IMR-90 (cell line): ENCODE measurements at regions not wholly inside any gene's neighbourhood (a gene's known extent, or its start where the extent isn't known, plus 50 kb on each side); places are given as distances from the start of the nearest gene placed in this dataset.

Source experiments
- ATAC-seq: fragments of 200-7000 bp; cut with Tn5 transposase; 2 replicates; pipeline ENCODE4 v1.9.1; 2020; ENCODE audit warnings: low read depth, mild to moderate bottlenecking, moderate library complexity
- BruUV-seq: library from RNA; stranded (reverse); fragments of 400-500 nt; replicated peaks from 2 replicates; lab custom pipeline; 2021; lab: Mats Ljungman, UMichigan
- CTCF ChIA-PET: fragments of 300-600 bp; formaldehyde crosslinking; extraction: SDS; loops from one replicate; lab custom pipeline; 2021; ENCODE audit warnings: antibody characterized with exemption; lab: Yijun Ruan, JAX
- POLR2A ChIA-PET: fragments of 300-600 bp; sonication (Branson Sonifier 250); formaldehyde crosslinking; loops from one replicate; lab custom pipeline; 2022; ENCODE audit warnings: antibody characterized with exemption; ENCODE audit not compliant: unreplicated experiment; lab: Charles Lee
- DNase-seq: peaks from one replicate; pipeline ENCODE4 v3.0.0; 2013
- H2AFZ ChIP-seq: replicated peaks from 2 replicates; pipeline ENCODE3; 2013; ENCODE audit warnings: low read length, mild to moderate bottlenecking; ENCODE audit not compliant: poor library complexity
- H2AK5ac ChIP-seq: 2 replicates; pipeline ENCODE4 v1.6.1; 2013; ENCODE audit warnings: low read depth, low read length, inconsistent platforms
- H2AK9ac ChIP-seq: replicated peaks from 2 replicates; pipeline ENCODE3; 2013; ENCODE audit warnings: mild to moderate bottlenecking, low read depth, low read length, moderate library complexity; ENCODE audit not compliant: poor library complexity
- H2BK120ac ChIP-seq: 2 replicates; pipeline ENCODE4 v1.6.1; 2013; ENCODE audit warnings: low read depth, low read length, inconsistent platforms
- H2BK15ac ChIP-seq: 3 replicates; pipeline ENCODE4 v1.6.1; 2013; ENCODE audit warnings: low read depth, low read length, inconsistent platforms
- H2BK20ac ChIP-seq: 2 replicates; pipeline ENCODE4 v1.6.1; 2013; ENCODE audit warnings: low read depth, mild to moderate bottlenecking, inconsistent platforms, low read length, moderate library complexity
- H2BK5ac ChIP-seq: 2 replicates; pipeline ENCODE4 v1.6.1; 2013; ENCODE audit warnings: mild to moderate bottlenecking, low read depth, low read length, inconsistent platforms; ENCODE audit not compliant: poor library complexity, severe bottlenecking
- H3K14ac ChIP-seq: replicated peaks from 2 replicates; pipeline ENCODE4 v1.6.1; 2013; ENCODE audit warnings: low read depth, low read length, inconsistent platforms
- H3K18ac ChIP-seq: 2 replicates; pipeline ENCODE4 v1.6.1; 2013; ENCODE audit warnings: low read depth, low read length, control low read depth
- H3K23ac ChIP-seq: 2 replicates; pipeline ENCODE4 v1.6.1; 2013; ENCODE audit warnings: low read depth, low read length, inconsistent platforms
- H3K27ac ChIP-seq: 2 replicates; pipeline ENCODE4 v1.5.1; 2013; ENCODE audit warnings: mild to moderate bottlenecking, control low read depth, low read length; ENCODE audit not compliant: insufficient read depth
- H3K27me3 ChIP-seq: 2 replicates; pipeline ENCODE4 v1.6.1; 2013; ENCODE audit warnings: low read length; ENCODE audit not compliant: control insufficient read depth, insufficient read depth
- H3K36me3 ChIP-seq: 2 replicates; pipeline ENCODE4 v1.6.1; 2013; ENCODE audit warnings: low read length, mixed read lengths; ENCODE audit not compliant: control insufficient read depth, insufficient read depth
- H3K4ac ChIP-seq: 2 replicates; pipeline ENCODE4 v1.6.1; 2013; ENCODE audit warnings: low read depth, low read length, inconsistent platforms
- H3K4me1 ChIP-seq: 2 replicates; pipeline ENCODE4 v1.6.1; 2013; ENCODE audit warnings: low read length, mixed read lengths; ENCODE audit not compliant: control insufficient read depth, insufficient read depth
- H3K4me2 ChIP-seq: 2 replicates; pipeline ENCODE4 v1.6.1; 2013; ENCODE audit warnings: low read depth, mild to moderate bottlenecking, control low read depth, low read length, moderate library complexity
- H3K4me3 ChIP-seq: 2 replicates; pipeline ENCODE4 v1.5.1; 2013; ENCODE audit warnings: low read depth, mild to moderate bottlenecking, control low read depth, low read length, moderate library complexity; ENCODE audit not compliant: insufficient read depth
- H3K56ac ChIP-seq: 2 replicates; pipeline ENCODE4 v1.6.1; 2013; ENCODE audit warnings: low read length, inconsistent platforms; ENCODE audit not compliant: insufficient read depth; ENCODE audit errors: extremely low read depth
- H3K79me1 ChIP-seq, 2 experiments: 2 replicates each; pipeline ENCODE4 v1.6.1; 2013; ENCODE audit warnings: low read length in 2 of 2, inconsistent platforms in 1 of 2, low read depth in 1 of 2
- H3K9ac ChIP-seq: 2 replicates; pipeline ENCODE4 v1.6.1; 2013; ENCODE audit warnings: low read depth, low read length, control low read depth
- H3K9me1 ChIP-seq: 2 replicates; pipeline ENCODE4 v1.6.1; 2013; ENCODE audit warnings: low read length, inconsistent platforms; ENCODE audit not compliant: insufficient read depth
- H3K9me3 ChIP-seq: 2 replicates; pipeline ENCODE4 v1.6.1; 2013; ENCODE audit warnings: low read length; ENCODE audit not compliant: control insufficient read depth, insufficient read depth
- H4K20me1 ChIP-seq: 2 replicates; pipeline ENCODE4 v1.6.1; 2013; ENCODE audit warnings: low read length, inconsistent platforms; ENCODE audit not compliant: insufficient read depth
- H4K5ac ChIP-seq: 2 replicates; pipeline ENCODE4 v1.6.1; 2013; ENCODE audit warnings: mild to moderate bottlenecking, low read depth, low read length, control low read depth
- H4K8ac ChIP-seq, 2 experiments: 2 replicates each; pipeline ENCODE4 v1.6.1; 2013; ENCODE audit warnings: low read depth in 2 of 2, low read length in 2 of 2, control low read depth in 1 of 2, inconsistent platforms in 1 of 2
- H4K91ac ChIP-seq: 2 replicates; pipeline ENCODE4 v1.6.1; 2013; ENCODE audit warnings: low read depth, low read length, inconsistent platforms; ENCODE audit not compliant: insufficient read depth
- CEBPB ChIP-seq: IDR thresholded peaks from 2 replicates; pipeline ENCODE4 v1.6.1; 2012; ENCODE audit warnings: low read depth, low read length, improper control_type of control experiment
- CHD1 ChIP-seq: IDR thresholded peaks from 2 replicates; pipeline ENCODE4 v1.6.1; 2012; ENCODE audit warnings: low read depth, low read length, improper control_type of control experiment
- CTCF ChIP-seq: conservative IDR thresholded peaks from 2 replicates; pipeline ENCODE4 v1.5.1; 2012; ENCODE audit warnings: mild to moderate bottlenecking, low read depth, low read length, improper control_type of control experiment
- MAFK ChIP-seq: IDR thresholded peaks from 2 replicates; pipeline ENCODE4 v1.6.1; 2012; ENCODE audit warnings: low read depth, low read length, improper control_type of control experiment
- POLR2A ChIP-seq: IDR thresholded peaks from 2 replicates; pipeline ENCODE4 v1.6.1; 2012; ENCODE audit warnings: mild to moderate bottlenecking, low read depth, low read length
- RAD21 ChIP-seq: IDR thresholded peaks from 2 replicates; pipeline ENCODE4 v1.6.1; 2012; ENCODE audit warnings: low read length, improper control_type of control experiment
- WGBS, 2 experiments: methylation state at CpG; one replicate each; pipeline versions ENCODE4 v1.1.5 to v1.1.7; 2013; ENCODE audit warnings: missing lambda C conversion rate in 2 of 2; ENCODE audit not compliant: insufficient read length in 1 of 2; ENCODE audit errors: extremely low coverage in 2 of 2; 5-methylcytosine and 5-hydroxymethylcytosine counted together
- dilution Hi-C: fragments of 300-500 bp; cut with HindIII; formaldehyde crosslinking; loops from one replicate; pipeline ENCODE4 v1.14.3; 2018; ENCODE audit warnings: low sequenced_read_pairs; ENCODE audit not compliant: unreplicated experiment
- in situ Hi-C: fragments of 300-500 bp; cut with MboI; formaldehyde crosslinking; loops from 3 replicates; pipeline ENCODE4 v1.14.3; 2019; ENCODE audit warnings: low sequenced_read_pairs, inconsistent platforms, mixed read lengths
- intact Hi-C: fragments of 100-400 bp; cut with micrococcal nuclease; formaldehyde crosslinking; loops from 2 replicates; pipeline ENCODE4 v1.10.0; 2022

- H3K27ac ChIP-seq: no peak overlapping the region
- no peaks in the 10 kb centered on the region for H3K27me3 ChIP-seq
- H4K91ac ChIP-seq: no peak overlapping the region
- CTCF ChIA-PET: interaction anchor here (0.6 kb wide), 1 partner anchor 975 kb away, joined by 3 read pairs; no protein-coding TSS in a partner anchor
- BruUV-seq: no TSS peak
- no peaks in the 10 kb centered on the region for H4K20me1 ChIP-seq
- no peak overlapping the region for H3K56ac ChIP-seq
- no peak for DNase-seq
- H3K9me1 ChIP-seq: no peaks in the 10 kb centered on the region
- dilution Hi-C loops (no loop called here), intact Hi-C loops (no loop called here), in situ Hi-C loops (no loop called here)
- no peaks in the 10 kb centered on the region for H3K79me1 ChIP-seq
- H2AK5ac ChIP-seq: no peak overlapping the region
- H3K9ac ChIP-seq: no peak overlapping the region
- H3K4me1 ChIP-seq: no peaks in the 10 kb centered on the region
- TF ChIP-seq CTCF (no peak), CHD1 (no peak), CEBPB (no peak), POLR2A (no peak), MAFK (no peak), RAD21 (no peak)
- H2AK9ac ChIP-seq: no peak overlapping the region
- H3K9me3 ChIP-seq: no peaks in the 10 kb centered on the region
- no peak overlapping the region for H3K4me3 ChIP-seq
- ATAC-seq: no peak
- no peak overlapping the region for H2BK5ac ChIP-seq
- no peak overlapping the region for H2AFZ ChIP-seq
- H3K4me2 ChIP-seq: no peak overlapping the region
- H2BK20ac ChIP-seq: no peak overlapping the region
- no CpG with 5 or more reads among the region's 3 CpGs for whole genome bisulfite sequencing, 2 experiments
- POLR2A ChIA-PET: no interaction called here
- H3K14ac ChIP-seq: no peak overlapping the region
- no peak overlapping the region for H4K5ac ChIP-seq
- no peak overlapping the region for H4K8ac ChIP-seq
- H3K4ac ChIP-seq: no peak overlapping the region
- no peaks in the 10 kb centered on the region for H3K36me3 ChIP-seq
- no peak overlapping the region for H2BK15ac ChIP-seq
- no peak overlapping the region for H2BK120ac ChIP-seq
- H3K18ac ChIP-seq: no peak overlapping the region
- H3K23ac ChIP-seq: no peak overlapping the region
Observed at GRCh38 chr18:68569936-68570335, 145.0 kb downstream of the TMX3 start.
